Cerebellar cortex (tissue), 1 donor: ENCODE measurements at regions not wholly inside any gene's neighbourhood (a gene's known extent, or its start where the extent isn't known, plus 50 kb on each side); places are given as distances from the start of the nearest gene placed in this dataset.

ENCODE experiments used
- DNase-seq: peaks from one replicate; pipeline ENCODE4 v3.0.0-alpha.2; 2015; ENCODE audit warnings: low spot score

DNA sequence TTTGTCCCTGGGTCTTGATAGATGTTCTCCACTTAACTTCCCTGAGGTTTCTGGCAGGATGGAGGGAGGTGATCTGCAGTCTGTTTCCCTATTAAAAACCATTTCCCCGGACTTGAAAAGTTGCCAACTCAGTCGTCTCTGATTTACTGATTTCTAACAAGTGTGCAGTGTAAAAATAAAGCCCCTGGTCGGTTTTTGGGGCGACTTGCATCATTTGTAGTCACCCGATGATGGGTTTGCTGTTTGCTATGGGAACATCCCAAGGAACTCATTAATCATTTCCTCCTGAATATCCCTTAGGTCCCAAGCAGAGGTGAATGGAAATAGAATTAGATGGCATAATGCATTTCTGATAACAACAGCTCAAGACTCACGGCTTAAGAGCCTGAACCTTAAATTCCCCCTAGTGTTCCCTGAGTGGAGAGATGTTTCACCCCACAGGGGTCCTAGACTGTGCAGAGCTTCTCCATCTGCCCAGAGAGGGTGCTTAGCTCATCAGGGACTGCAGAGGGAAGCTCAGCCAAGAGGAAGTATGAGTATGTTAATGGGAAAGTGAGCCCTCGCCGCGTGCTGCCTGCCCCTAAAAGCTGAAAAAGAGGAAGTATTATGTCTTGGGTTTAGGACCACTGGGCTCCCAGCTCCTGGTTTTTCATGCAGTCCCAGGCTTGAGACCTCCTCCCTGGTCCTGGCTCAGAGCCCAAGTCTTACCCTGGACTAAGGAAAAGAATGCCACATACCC is 115.1 kb upstream of the DAP start:
- no peak for DNase-seq

- no peak for DNase-seq
Measured at GRCh38 chr5:10875201-10875768, 114.3 kb upstream of the DAP start.

DNA sequence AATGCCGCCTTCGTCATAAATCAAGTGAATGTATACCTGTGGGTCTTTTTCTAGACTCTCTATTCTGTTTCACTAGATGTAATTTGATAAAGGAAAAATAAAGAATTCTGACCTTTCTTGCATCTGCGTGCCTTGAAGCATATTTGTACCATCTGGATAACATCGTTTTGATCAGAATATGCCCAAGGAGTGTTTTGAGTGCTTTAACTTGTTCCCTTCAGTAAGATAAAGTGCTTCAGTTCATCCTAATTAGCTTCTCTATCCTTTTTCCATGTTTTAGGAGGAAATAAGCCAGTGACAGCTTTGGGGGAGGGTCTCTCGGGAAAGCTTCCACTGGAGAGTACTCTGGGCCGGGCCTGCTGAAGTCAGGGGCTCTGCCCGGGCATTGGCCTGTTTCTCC is 113.5 kb upstream of the DAP start:
- DNase-seq: no peak

GRCh38 chr5:10870791-10871190 is 109.8 kb upstream of the DAP start:
- DNase-seq: no peak

DNA sequence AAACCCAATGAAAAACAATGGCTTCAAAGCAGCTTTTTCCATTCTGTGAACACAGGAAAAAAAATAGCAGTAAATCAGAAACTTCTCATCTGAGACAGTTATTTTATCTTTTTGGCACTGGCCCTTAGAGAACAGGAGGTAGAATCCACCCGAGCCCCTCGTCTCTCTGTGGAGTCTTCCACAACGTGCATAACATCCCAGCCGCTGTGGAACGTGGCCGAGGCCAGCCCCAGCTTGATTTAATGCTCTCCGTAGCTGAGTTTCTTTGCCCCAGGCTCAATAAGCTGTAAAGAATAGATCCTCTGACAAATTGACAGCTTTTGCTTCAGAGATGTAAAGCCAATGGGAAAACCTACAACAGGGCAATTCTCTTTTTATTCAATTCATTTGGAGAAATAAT is 107.9 kb upstream of the DAP start:
- DNase-seq: no peak

- no peak for DNase-seq
Measured at GRCh38 chr5:10867389-10868303, 106.6 kb upstream of the DAP start.

DNA sequence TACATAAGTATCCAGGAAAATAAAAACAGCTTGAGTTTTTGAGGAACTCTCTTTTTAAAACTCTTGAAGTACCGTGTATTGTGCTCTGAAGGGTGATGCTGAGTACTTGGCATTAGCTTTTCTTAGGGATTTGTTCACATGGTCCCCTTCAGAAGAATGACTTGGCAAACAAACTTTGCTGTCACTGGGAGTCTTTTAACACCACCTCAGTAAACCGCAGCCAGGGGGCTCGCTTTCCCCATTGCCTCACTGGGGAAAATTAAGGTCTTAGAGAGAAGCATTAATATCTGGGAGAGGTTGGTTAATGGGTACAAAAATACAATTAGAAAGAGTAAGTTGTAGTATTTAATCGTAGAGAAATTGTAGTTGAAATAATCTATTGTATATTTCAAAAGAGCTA is 105.9 kb upstream of the DAP start:
- DNase-seq: no peak

- DNase-seq: peak; percentile 23
Measured at GRCh38 chr5:10863763-10864383, 102.8 kb upstream of the DAP start.

DNA sequence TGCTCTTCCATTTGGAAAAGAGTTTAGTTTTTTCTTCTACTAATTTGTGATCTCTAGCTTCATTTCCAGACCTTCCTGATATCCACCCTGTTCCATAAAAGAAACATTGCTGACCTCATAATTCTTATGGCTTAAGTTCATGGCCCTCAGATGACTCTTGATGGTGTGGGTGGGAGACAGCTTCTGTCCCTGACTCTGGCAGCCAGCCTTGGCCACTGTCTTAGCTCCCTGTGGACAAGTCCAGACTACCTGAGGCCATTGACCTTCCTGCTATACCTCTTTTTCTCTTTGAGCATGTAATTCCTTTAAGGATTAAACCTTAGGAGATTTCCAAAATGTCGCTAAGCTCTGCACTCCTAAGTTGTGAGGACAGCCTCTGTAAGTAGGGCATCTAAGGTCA is 101.1 kb upstream of the DAP start:
- no peak for DNase-seq

GRCh38 chr5:10861423-10861790 is 100.4 kb upstream of the DAP start:
- DNase-seq: no peak

DNA sequence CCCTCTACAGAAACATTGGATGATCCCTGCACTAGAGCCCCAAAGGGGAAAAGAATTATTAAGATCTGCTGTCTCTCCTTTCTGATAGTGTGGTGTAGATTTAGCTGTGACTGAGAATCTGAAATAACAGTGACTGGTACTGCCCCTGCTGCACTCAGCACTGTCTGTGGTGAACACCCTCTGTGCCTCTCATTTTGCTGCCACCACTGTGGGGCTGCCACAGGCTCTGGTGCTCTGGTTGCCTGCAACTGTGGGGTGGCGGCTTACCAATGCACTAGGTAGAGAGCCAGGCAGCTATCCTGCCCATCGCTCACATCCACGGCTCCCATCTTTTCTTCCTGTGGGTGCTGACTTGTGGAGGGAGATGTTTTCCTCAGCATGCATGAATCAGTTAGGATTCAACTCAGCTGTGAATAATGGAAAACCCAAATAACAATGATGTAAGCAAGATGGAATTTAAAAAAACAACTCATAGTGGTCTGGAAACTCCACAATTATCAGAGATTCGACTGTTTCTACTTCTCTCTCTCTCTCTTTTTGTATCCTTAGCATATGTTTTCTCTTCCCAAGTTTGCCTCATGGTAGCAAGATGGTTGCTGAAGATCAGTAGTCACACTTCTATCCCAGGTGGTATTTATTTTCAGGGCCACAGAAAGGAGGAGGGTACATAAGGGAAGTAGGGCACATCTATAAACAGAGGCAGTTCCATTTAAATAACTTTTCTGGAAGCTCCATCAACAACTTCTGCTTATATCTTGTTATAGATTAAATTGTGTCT is 99.8 kb upstream of the DAP start:
- no peak for DNase-seq

GRCh38 chr5:10860196-10860543 is 99.1 kb upstream of the DAP start:
- no peak for DNase-seq

- DNase-seq: peak; percentile 25
Measured at GRCh38 chr5:10859393-10860195, 98.6 kb upstream of the DAP start.

GRCh38 chr5:10858945-10859344 is 97.9 kb upstream of the DAP start:
- DNase-seq: no peak

- no peak for DNase-seq
Measured at GRCh38 chr5:10858307-10858706, 97.3 kb upstream of the DAP start.

- DNase-seq: no peak
Measured at GRCh38 chr5:10857338-10857733, 96.3 kb upstream of the DAP start.

- peak; percentile 6 for DNase-seq
Measured at GRCh38 chr5:10856683-10857337, 95.8 kb upstream of the DAP start.

DNA sequence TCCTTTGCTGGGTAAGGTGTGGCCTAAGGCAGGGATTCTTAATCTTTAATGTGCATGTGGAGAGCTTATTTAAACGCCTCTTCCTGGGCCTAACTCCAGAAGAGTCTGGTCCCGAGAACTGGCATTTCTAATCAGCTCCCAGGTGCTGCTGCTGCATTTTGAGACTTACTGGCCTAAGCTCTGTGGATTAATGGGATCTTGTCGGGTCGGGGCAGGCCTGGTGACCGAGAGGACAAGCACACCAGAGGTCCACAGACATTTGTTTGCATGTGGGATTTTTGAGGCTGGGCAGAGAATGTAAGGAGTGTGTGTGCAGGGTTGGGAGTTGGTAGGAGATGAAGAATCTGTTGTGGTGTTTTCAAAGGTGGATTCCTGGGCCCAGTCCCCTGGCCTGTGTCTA is 95.0 kb upstream of the DAP start:
- no peak for DNase-seq

DNA sequence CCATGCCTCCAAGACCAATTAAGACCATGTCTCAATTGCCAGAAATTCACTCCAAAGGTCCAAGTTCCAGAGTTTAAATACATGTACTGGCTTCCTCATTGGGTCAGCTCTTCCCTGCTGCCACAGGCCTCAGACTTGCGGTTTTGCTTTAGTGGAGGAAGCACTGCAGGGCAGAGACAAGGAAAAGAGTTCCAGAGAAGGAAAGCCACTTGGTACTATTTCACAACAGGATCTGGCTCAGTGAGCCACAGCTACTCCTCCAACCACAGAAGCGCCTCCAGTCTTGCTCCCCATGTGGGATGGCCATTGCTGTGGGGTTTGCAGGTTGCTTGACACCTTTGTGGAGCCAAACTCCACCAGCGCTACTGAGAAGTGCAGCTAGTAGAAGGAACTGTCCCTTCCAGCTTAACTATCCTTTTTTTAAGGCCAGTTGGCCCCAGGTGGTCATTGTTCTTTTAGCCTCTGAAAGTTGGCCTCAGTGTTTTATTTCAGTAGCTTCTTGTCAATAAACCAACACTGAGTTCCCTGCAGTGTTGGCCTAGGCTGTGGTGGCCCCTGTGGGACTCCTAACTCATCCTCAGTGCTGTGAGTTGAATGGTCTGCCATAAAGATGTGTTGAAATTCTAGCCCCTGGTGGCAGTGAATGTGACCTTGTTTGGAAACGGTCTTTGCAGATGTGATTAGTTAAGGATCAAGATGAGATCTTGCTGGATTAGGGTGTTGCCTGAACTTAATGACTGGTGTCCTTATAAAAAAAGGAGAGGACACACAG is 93.7 kb upstream of the DAP start:
- no peak for DNase-seq

- no peak for DNase-seq
Measured at GRCh38 chr5:10853154-10853553, 92.1 kb upstream of the DAP start.
